D721Med (cell line): ENCODE measurements at regions not wholly inside any gene's neighbourhood (a gene's known extent, or its start where the extent isn't known, plus 50 kb on each side); places are given as distances from the start of the nearest gene placed in this dataset.

Source experiments
- DNase-seq: peaks from one replicate; pipeline ENCODE4 v3.0.0; 2011; ENCODE audit warnings: low spot score; ENCODE audit not compliant: insufficient read length
- FAIRE-seq: peaks from 2 replicates; lab custom pipeline; 2011; peaks lifted over from hg19 to GRCh38; lab: Jason Lieb, UNC
- TF ChIP-seq, protein P1 (sequence below): IDR thresholded peaks from 2 replicates; pipeline ENCODE4 v1.5.1; 2012; ENCODE audit warnings: mild to moderate bottlenecking, control low read depth; ENCODE audit not compliant: insufficient read depth; ENCODE audit errors: missing control alignments

GRCh38 chr2:64908406-64908805, 80.8 kb upstream of the SLC1A4 start:
- FAIRE-seq (no peak), DNase-seq (no peak)
- TF ChIP-seq, protein P1, sequence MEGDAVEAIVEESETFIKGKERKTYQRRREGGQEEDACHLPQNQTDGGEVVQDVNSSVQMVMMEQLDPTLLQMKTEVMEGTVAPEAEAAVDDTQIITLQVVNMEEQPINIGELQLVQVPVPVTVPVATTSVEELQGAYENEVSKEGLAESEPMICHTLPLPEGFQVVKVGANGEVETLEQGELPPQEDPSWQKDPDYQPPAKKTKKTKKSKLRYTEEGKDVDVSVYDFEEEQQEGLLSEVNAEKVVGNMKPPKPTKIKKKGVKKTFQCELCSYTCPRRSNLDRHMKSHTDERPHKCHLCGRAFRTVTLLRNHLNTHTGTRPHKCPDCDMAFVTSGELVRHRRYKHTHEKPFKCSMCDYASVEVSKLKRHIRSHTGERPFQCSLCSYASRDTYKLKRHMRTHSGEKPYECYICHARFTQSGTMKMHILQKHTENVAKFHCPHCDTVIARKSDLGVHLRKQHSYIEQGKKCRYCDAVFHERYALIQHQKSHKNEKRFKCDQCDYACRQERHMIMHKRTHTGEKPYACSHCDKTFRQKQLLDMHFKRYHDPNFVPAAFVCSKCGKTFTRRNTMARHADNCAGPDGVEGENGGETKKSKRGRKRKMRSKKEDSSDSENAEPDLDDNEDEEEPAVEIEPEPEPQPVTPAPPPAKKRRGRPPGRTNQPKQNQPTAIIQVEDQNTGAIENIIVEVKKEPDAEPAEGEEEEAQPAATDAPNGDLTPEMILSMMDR, result no peak

DNA sequence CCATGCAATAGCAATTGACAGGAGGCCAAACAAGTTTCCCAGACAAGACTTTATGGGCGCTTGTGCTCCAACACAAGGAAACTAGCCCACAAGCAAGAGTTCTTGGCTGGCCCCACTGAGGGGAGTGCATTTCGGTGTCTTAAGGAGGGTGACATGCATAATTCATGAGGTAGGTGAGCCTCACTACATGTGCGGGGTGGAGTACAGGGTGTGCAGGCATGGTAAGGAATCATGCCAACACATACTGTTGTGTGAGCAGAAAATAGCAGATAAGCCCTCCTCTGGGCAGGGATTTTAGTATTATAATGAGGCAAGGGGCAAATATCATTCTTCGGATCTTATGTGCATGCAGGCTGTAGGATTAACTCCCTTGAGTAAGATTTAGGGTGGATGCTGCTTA, 78.7 kb upstream of the SLC1A4 start:
- TF ChIP-seq, protein P1, result no peak
- FAIRE-seq, result no peak

GRCh38 chr2:64910972-64911433, 78.2 kb upstream of the SLC1A4 start:
- TF ChIP-seq, protein P1, result no peak
- FAIRE-seq (no peak), DNase-seq (no peak)

More for the DNA sequence above, 78.7 kb upstream of the SLC1A4 start:
- no peak for DNase-seq

DNA sequence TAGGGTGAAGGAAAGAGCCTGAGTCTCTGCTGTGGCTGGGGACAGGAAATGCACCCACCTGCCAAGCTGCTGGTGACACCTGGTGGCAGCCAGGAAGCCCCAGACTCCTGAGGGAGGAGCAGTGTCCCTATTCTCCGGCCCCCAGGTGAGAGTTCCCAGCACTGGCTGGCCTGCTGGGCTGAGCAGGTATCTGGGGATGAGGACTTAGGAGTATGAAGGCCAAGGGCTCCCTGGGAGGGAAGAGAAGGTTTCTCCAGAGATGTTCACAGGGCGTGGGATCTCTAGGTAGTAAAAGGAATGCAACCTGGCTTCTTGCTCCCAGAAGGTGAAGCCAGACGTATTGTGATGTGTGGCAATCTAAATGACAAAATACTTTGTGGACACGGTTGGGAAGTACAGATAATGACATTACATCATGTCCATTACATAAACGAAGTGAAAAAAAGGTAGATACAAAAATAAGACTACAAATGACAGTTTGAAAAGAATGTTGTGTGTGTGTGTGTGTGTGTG, 75.8 kb upstream of the SLC1A4 start:
- no peak for FAIRE-seq
- DNase-seq, result no peak
- TF ChIP-seq, protein P1, result peak; percentile 8

- DNase-seq, result no peak
- TF ChIP-seq, protein P1, result no peak
- no peak for FAIRE-seq
Measured at GRCh38 chr2:64914247-64914646, 75.0 kb upstream of the SLC1A4 start.

GRCh38 chr2:64914735-64915509, 74.3 kb upstream of the SLC1A4 start:
- TF ChIP-seq, protein P1, result no peak
- FAIRE-seq (no peak), DNase-seq (no peak)

GRCh38 chr2:64915510-64915900, 73.7 kb upstream of the SLC1A4 start:
- TF ChIP-seq, protein P1, result no peak
- FAIRE-seq (no peak), DNase-seq (no peak)
